ENCODE measurements at regions not wholly inside any gene's neighbourhood (a gene's known extent, or its start where the extent isn't known, plus 50 kb on each side); places are given as distances from the start of the nearest gene placed in this dataset.
A peak's percentile ranks its signal among the peaks of the same experiment; 100 is the strongest.
"Not testable (repeated sequence)": the region's sequence is repeated elsewhere in the genome, so short reads cannot be mapped to it uniquely, and the experiment has no call there.

GRCh38 chr12:29017532-29017931 lies 131.5 kb upstream of the FAR2 start:
- not testable (repeated sequence) for H3K9me3 ChIP-seq (ENCODE audit: control insufficient read depth in 2 of 2, low read length in 2 of 2); H3K36me3 ChIP-seq (ENCODE audit: control insufficient read depth in 2 of 2, insufficient read depth in 2 of 2, low read length in 2 of 2); H3K4me3 ChIP-seq (ENCODE audit: low read length in 2 of 2); H3K27me3 ChIP-seq (ENCODE audit: control insufficient read depth in 2 of 2, insufficient read depth in 2 of 2, low read length in 2 of 2); H3K27ac ChIP-seq (ENCODE audit: low read depth in 2 of 2, low read length in 2 of 2); H3K4me1 ChIP-seq (ENCODE audit: control insufficient read depth in 2 of 2, insufficient read depth in 2 of 2, low read length in 2 of 2); H3K9ac ChIP-seq (ENCODE audit: low read depth in 1 of 2, low read length in 2 of 2)

GRCh38 chr12:29023436-29024076 lies 125.5 kb upstream of the FAR2 start:
- Histone ChIP-seq H3K9me3 (ENCODE audit: control insufficient read depth in 2 of 2, low read length in 2 of 2) (no peaks in the 10 kb centered on the region), H3K9ac (ENCODE audit: low read depth in 1 of 2, low read length in 2 of 2) (no peak overlapping the region), H3K4me1 (ENCODE audit: control insufficient read depth in 2 of 2, insufficient read depth in 2 of 2, low read length in 2 of 2) (no peaks in the 10 kb centered on the region), H3K4me3 (ENCODE audit: low read length in 2 of 2) (no peak overlapping the region), H3K27me3 (ENCODE audit: control insufficient read depth in 2 of 2, insufficient read depth in 2 of 2, low read length in 2 of 2) (no peaks in the 10 kb centered on the region), H3K36me3 (ENCODE audit: control insufficient read depth in 2 of 2, insufficient read depth in 2 of 2, low read length in 2 of 2) (no peaks in the 10 kb centered on the region), H3K27ac (ENCODE audit: low read depth in 2 of 2, low read length in 2 of 2) (no peak overlapping the region)

- Histone ChIP-seq H3K36me3 (ENCODE audit: control insufficient read depth in 2 of 2, insufficient read depth in 2 of 2, low read length in 2 of 2) (no peaks in the 10 kb centered on the region), H3K27ac (ENCODE audit: low read depth in 2 of 2, low read length in 2 of 2) (no peak overlapping the region), H3K4me3 (ENCODE audit: low read length in 2 of 2) (no peak overlapping the region), H3K9me3 (ENCODE audit: control insufficient read depth in 2 of 2, low read length in 2 of 2) (no peaks in the 10 kb centered on the region), H3K4me1 (ENCODE audit: control insufficient read depth in 2 of 2, insufficient read depth in 2 of 2, low read length in 2 of 2) (no peaks in the 10 kb centered on the region), H3K9ac (ENCODE audit: low read depth in 1 of 2, low read length in 2 of 2) (no peak overlapping the region), H3K27me3 (ENCODE audit: control insufficient read depth in 2 of 2, insufficient read depth in 2 of 2, low read length in 2 of 2) (no peaks in the 10 kb centered on the region)
These were observed 125.0 kb upstream of the FAR2 start for GRCh38 chr12:29024117-29024516.

GRCh38 chr12:29025937-29026336 lies 123.1 kb upstream of the FAR2 start:
- Histone ChIP-seq H3K4me3 (ENCODE audit: low read length in 2 of 2) (no peak overlapping the region), H3K27me3 (ENCODE audit: control insufficient read depth in 2 of 2, insufficient read depth in 2 of 2, low read length in 2 of 2) (no peaks in the 10 kb centered on the region), H3K4me1 (ENCODE audit: control insufficient read depth in 2 of 2, insufficient read depth in 2 of 2, low read length in 2 of 2) (no peaks in the 10 kb centered on the region), H3K27ac (ENCODE audit: low read depth in 2 of 2, low read length in 2 of 2) (no peak overlapping the region), H3K9ac (ENCODE audit: low read depth in 1 of 2, low read length in 2 of 2) (no peak overlapping the region), H3K9me3 (ENCODE audit: control insufficient read depth in 2 of 2, low read length in 2 of 2) (no peaks in the 10 kb centered on the region), H3K36me3 (ENCODE audit: control insufficient read depth in 2 of 2, insufficient read depth in 2 of 2, low read length in 2 of 2) (no peaks in the 10 kb centered on the region)

- no peak overlapping the region for H3K9ac ChIP-seq (ENCODE audit: low read depth in 1 of 2, low read length in 2 of 2)
- no peaks in the 10 kb centered on the region for H3K36me3 ChIP-seq (ENCODE audit: control insufficient read depth in 2 of 2, insufficient read depth in 2 of 2, low read length in 2 of 2)
- H3K27me3 ChIP-seq (ENCODE audit: control insufficient read depth in 2 of 2, insufficient read depth in 2 of 2, low read length in 2 of 2): no peaks in the 10 kb centered on the region
- H3K4me3 ChIP-seq (ENCODE audit: low read length in 2 of 2): no peak overlapping the region
- no peak overlapping the region for H3K27ac ChIP-seq (ENCODE audit: low read depth in 2 of 2, low read length in 2 of 2)
- no peaks in the 10 kb centered on the region for H3K9me3 ChIP-seq (ENCODE audit: control insufficient read depth in 2 of 2, low read length in 2 of 2)
- no peaks in the 10 kb centered on the region for H3K4me1 ChIP-seq (ENCODE audit: control insufficient read depth in 2 of 2, insufficient read depth in 2 of 2, low read length in 2 of 2)
These were observed 122.7 kb upstream of the FAR2 start for GRCh38 chr12:29026419-29026818.

GRCh38 chr12:29029484-29029883 lies 119.6 kb upstream of the FAR2 start:
- not testable (repeated sequence) for H3K9ac ChIP-seq (ENCODE audit: low read depth in 1 of 2, low read length in 2 of 2); H3K27ac ChIP-seq (ENCODE audit: low read depth in 2 of 2, low read length in 2 of 2); H3K27me3 ChIP-seq (ENCODE audit: control insufficient read depth in 2 of 2, insufficient read depth in 2 of 2, low read length in 2 of 2); H3K4me3 ChIP-seq (ENCODE audit: low read length in 2 of 2); H3K4me1 ChIP-seq (ENCODE audit: control insufficient read depth in 2 of 2, insufficient read depth in 2 of 2, low read length in 2 of 2); H3K36me3 ChIP-seq (ENCODE audit: control insufficient read depth in 2 of 2, insufficient read depth in 2 of 2, low read length in 2 of 2); H3K9me3 ChIP-seq (ENCODE audit: control insufficient read depth in 2 of 2, low read length in 2 of 2)

- H3K27ac ChIP-seq (ENCODE audit: low read depth in 2 of 2, low read length in 2 of 2): no peak overlapping the region
- H3K9me3 ChIP-seq (ENCODE audit: control insufficient read depth in 2 of 2, low read length in 2 of 2): no peaks in the 10 kb centered on the region
- H3K36me3 ChIP-seq (ENCODE audit: control insufficient read depth in 2 of 2, insufficient read depth in 2 of 2, low read length in 2 of 2): no peaks in the 10 kb centered on the region
- H3K9ac ChIP-seq (ENCODE audit: low read depth in 1 of 2, low read length in 2 of 2): no peak overlapping the region
- no peak overlapping the region for H3K4me3 ChIP-seq (ENCODE audit: low read length in 2 of 2)
- H3K27me3 ChIP-seq (ENCODE audit: control insufficient read depth in 2 of 2, insufficient read depth in 2 of 2, low read length in 2 of 2): no peaks in the 10 kb centered on the region
- no peaks in the 10 kb centered on the region for H3K4me1 ChIP-seq (ENCODE audit: control insufficient read depth in 2 of 2, insufficient read depth in 2 of 2, low read length in 2 of 2)
These were observed 119.1 kb upstream of the FAR2 start for GRCh38 chr12:29030006-29030405.

- Histone ChIP-seq H3K27me3 (ENCODE audit: control insufficient read depth in 2 of 2, insufficient read depth in 2 of 2, low read length in 2 of 2) (no peaks in the 10 kb centered on the region), H3K36me3 (ENCODE audit: control insufficient read depth in 2 of 2, insufficient read depth in 2 of 2, low read length in 2 of 2) (no peaks in the 10 kb centered on the region), H3K27ac (ENCODE audit: low read depth in 2 of 2, low read length in 2 of 2) (no peak overlapping the region), H3K4me1 (ENCODE audit: control insufficient read depth in 2 of 2, insufficient read depth in 2 of 2, low read length in 2 of 2) (no peaks in the 10 kb centered on the region), H3K9me3 (ENCODE audit: control insufficient read depth in 2 of 2, low read length in 2 of 2) (no peaks in the 10 kb centered on the region), H3K4me3 (ENCODE audit: low read length in 2 of 2) (no peak overlapping the region), H3K9ac (ENCODE audit: low read depth in 1 of 2, low read length in 2 of 2) (no peak overlapping the region)
These were observed 116.6 kb upstream of the FAR2 start for GRCh38 chr12:29032446-29032845.

GRCh38 chr12:29033519-29033918 lies 115.6 kb upstream of the FAR2 start:
- no peak overlapping the region for H3K9ac ChIP-seq (ENCODE audit: low read depth in 1 of 2, low read length in 2 of 2)
- no peaks in the 10 kb centered on the region for H3K27me3 ChIP-seq (ENCODE audit: control insufficient read depth in 2 of 2, insufficient read depth in 2 of 2, low read length in 2 of 2)
- no peaks in the 10 kb centered on the region for H3K4me1 ChIP-seq (ENCODE audit: control insufficient read depth in 2 of 2, insufficient read depth in 2 of 2, low read length in 2 of 2)
- no peak overlapping the region for H3K4me3 ChIP-seq (ENCODE audit: low read length in 2 of 2)
- H3K36me3 ChIP-seq (ENCODE audit: control insufficient read depth in 2 of 2, insufficient read depth in 2 of 2, low read length in 2 of 2): no peaks in the 10 kb centered on the region
- H3K9me3 ChIP-seq (ENCODE audit: control insufficient read depth in 2 of 2, low read length in 2 of 2): no peaks in the 10 kb centered on the region
- H3K27ac ChIP-seq (ENCODE audit: low read depth in 2 of 2, low read length in 2 of 2): no peak overlapping the region

GRCh38 chr12:29035112-29035511 lies 114.0 kb upstream of the FAR2 start:
- no peaks in the 10 kb centered on the region for H3K4me1 ChIP-seq (ENCODE audit: control insufficient read depth in 2 of 2, insufficient read depth in 2 of 2, low read length in 2 of 2)
- no peaks in the 10 kb centered on the region for H3K27me3 ChIP-seq (ENCODE audit: control insufficient read depth in 2 of 2, insufficient read depth in 2 of 2, low read length in 2 of 2)
- H3K36me3 ChIP-seq (ENCODE audit: control insufficient read depth in 2 of 2, insufficient read depth in 2 of 2, low read length in 2 of 2): no peaks in the 10 kb centered on the region
- no peak overlapping the region for H3K4me3 ChIP-seq (ENCODE audit: low read length in 2 of 2)
- no peak overlapping the region for H3K27ac ChIP-seq (ENCODE audit: low read depth in 2 of 2, low read length in 2 of 2)
- H3K9me3 ChIP-seq (ENCODE audit: control insufficient read depth in 2 of 2, low read length in 2 of 2): no peaks in the 10 kb centered on the region
- H3K9ac ChIP-seq (ENCODE audit: low read depth in 1 of 2, low read length in 2 of 2): no peak overlapping the region

GRCh38 chr12:29039013-29039412 lies 110.1 kb upstream of the FAR2 start:
- H3K9me3 ChIP-seq (ENCODE audit: control insufficient read depth in 2 of 2, low read length in 2 of 2): no peaks in the 10 kb centered on the region
- peaks cover 8 to 11% of the 10 kb centered on the region in 2 donors for H3K4me1 ChIP-seq (ENCODE audit: control insufficient read depth in 2 of 2, insufficient read depth in 2 of 2, low read length in 2 of 2)
- no peaks in the 10 kb centered on the region for H3K36me3 ChIP-seq (ENCODE audit: control insufficient read depth in 2 of 2, insufficient read depth in 2 of 2, low read length in 2 of 2)
- H3K4me3 ChIP-seq (ENCODE audit: low read length in 2 of 2): no peak overlapping the region
- peak overlapping the region in 1 of 2 donors; percentile 25 for H3K27ac ChIP-seq (ENCODE audit: low read depth in 2 of 2, low read length in 2 of 2)
- H3K9ac ChIP-seq (ENCODE audit: low read depth in 1 of 2, low read length in 2 of 2): no peak overlapping the region
- H3K27me3 ChIP-seq (ENCODE audit: control insufficient read depth in 2 of 2, insufficient read depth in 2 of 2, low read length in 2 of 2): no peaks in the 10 kb centered on the region
